NOMO-1 (cell line): ENCODE measurements at regions not wholly inside any gene's neighbourhood (a gene's known extent, or its start where the extent isn't known, plus 50 kb on each side); places are given as distances from the start of the nearest gene placed in this dataset.
"Not testable (repeated sequence)": the region's sequence is repeated elsewhere in the genome, so short reads cannot be mapped to it uniquely, and the experiment has no call there.

ENCODE experiments used
- DNase-seq, 2 experiments: peaks; one replicate each; lab custom pipeline; 2025; ENCODE audit not compliant: unreplicated experiment in 2 of 2; lab: John Stamatoyannopoulos, UW

DNA sequence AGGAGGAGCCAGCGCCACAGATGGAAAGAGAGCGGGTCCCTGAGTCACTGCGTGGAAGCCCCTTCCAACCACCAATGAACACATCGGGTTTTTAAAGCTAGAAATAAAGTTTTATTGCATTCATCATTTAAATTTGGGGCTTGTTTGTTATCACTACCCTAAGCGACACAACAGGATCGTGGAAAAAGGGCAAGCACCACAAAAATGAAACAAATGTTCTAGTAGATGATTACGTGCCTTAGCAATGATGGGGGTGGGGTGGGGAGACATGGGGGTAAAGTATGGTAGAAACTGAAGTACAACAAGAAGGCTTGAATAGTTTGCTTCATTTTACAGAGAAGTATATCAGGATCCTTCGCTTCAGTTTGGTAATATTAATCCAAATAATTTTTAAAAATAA is 221.6 kb upstream of the ATP10A start:
- DNase-seq, result no peak

DNA sequence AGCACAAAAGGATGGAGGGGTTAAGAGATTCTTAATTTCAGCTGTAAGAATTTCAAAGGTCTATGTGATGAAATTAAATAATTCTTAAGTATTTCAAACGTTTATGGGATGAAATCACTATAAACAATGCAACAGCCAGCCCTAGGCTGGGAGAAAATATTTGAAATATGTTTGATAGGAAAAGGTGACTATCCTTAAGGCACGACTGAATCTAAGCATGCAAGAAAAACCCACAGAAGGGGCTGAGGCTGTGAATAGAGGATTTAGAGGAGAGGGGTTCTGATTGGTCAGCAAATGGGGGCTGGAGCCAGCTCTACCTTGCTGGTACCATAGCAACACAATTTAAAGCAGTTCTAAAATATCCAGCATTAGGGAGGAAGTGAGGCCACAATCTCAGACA is 220.8 kb upstream of the ATP10A start:
- DNase-seq, result no peak

DNA sequence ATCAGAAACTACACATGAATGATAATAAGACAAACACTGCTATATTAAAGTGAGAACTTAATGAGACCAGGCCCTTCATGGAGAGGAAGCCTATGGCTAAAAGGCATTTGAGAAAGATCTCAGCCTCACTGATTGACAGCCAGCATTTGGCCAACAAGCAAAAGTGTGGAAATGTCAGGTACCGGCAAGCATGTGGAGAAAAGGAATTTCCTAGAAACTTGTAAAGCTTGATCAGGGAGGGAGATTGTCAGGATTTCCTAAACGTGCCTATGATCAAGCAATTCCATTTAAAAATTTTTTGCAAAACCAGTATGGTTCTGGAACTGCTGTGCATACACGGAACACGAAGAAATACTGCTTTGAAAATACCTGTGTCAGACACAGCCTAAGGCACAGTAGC is 220.3 kb upstream of the ATP10A start:
- DNase-seq, result no peak

DNA sequence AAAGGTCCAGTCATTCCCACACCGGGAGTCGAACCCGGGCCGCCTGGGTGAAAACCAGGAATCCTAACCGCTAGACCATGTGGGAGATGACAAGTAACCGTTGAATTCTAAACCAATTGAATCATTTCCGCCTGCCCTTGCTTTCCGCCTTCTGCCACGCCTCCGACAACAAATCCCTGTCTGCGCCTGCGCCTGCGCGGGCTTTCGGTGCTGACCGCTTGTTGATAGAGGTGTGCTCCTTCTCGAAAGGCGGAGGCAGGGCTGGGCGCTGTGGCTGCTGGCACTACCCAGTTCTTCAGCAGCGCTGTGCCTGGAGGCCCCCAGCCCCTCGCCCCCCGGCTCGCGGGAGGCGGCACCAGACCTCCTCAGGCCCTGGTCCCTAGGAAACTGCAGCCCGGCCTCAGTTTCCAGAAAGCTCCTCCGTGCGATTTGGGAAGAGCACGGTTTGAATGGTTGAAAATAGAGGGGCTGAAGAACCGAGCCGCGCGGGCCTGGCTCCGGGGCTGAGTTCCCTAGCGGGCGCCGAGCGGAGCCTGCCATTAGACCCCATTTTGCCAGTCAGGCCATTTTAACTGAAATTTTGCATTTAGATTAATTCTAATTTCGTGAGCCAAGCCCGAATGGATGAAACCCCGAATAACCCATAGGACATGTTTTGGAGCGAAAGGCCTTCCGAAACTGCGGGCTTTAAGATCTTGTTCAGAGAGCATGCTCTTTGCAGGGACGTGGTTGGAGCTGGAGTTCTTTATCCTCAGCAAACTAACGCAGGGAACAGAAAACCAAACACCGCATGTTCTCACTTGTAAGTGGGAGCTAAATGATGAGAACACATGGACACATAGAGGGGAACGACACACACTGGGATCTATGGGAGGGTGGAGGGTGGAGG is 219.3 kb upstream of the ATP10A start:
- peak; percentile 95 to 98 for DNase-seq

DNA sequence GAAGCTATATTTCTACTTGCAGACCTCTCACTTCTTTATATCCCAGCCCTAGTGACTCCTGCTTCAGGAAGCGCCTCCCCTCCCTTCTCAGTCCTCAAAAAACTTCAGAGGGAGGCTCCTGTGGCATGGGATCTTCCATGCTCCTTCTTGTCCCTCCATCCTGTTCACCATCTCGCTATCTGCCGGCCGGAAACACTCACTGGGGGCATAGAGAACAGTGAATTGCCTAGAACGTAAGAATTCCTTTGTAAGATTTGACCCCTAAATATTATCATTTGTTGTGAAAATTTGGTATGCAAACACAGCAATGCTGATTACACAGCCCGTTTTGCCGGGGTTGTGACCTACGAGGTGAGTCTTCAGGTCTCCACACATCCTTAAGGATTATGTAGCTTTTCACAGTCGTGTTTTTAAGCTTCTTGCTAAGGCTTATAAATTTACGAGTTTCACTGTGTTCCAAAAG is 218.7 kb upstream of the ATP10A start:
- DNase-seq, result no peak

DNA sequence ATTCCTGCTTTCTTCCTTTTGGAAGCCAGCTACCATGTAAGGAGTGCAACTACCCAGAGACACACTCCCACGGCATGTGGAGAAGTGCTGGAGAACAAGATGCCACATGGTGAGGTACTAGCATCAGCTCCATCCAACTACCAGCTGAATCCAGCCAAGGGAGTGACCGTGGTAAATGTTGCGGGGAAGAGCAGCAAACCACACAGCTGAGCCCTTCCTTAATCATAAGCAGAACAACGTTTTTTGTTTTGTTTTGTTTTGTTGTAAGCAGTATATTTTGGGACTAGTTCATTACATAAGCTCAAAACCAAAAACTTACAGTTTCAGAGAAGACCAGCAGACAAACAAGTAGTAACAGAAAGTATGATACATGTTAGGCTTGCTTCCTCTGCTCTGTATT is 212.6 kb upstream of the ATP10A start:
- no peak for DNase-seq

DNA sequence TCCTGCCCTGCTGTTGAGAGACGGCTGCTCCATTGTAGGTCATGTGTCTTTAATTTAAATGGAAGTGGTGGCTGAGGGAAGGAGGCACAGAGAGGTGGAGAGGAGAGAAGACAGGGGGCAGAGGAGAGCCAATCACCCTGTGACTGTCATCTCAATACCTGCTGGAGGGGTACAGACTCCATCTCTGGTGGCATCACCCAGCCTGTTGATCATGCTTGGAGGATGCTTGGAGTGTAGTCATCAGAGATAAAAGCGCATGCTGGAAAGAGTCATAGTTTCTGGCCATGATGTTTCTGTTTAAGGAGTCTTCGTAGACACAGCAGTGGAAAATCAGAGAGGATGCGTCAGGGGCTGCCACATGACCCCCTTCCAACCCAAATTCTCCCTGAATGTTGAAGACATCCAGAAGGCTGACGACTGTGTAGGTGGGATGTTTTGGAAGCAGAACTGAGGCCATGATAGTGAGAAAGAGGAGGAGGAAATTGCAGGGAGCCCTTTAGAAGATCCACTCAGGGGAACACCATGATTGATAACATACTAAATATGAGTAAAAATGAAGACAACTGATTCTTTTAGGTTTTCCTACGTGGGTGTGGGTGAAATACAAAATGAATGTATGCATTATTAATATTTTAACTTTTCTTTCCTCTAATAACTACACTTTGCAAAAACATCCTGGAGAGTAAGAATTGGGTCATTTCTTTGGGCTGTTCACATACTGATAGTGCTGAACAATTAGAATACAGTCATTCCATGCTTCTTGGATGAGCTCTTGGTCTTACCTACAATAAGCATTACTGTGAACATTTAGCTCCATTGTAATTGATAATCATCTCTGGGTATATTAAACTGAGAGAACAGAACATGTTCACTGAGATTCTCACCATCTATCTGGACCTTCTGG is 210.6 kb upstream of the ATP10A start:
- DNase-seq, result no peak

DNA sequence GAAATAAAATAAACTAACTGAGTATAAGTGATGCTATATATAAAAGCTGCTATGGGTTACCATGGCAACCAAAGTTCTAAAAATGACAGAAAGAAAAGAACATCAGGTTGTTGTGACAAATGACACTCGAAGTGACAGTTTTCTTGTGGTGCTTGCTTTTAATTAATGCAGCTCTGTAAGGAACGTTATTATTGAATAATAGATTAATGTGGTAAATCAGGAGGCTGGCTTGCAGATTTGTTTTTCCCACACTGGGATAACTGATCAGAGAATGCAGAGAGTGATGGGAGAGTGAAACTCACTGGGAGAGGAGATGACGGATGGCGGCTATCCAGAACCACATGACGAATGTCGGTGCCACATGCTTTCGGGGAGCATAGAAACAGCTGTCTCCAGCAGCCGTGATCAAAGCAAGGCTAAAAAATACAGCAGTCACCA is 207.0 kb upstream of the ATP10A start:
- DNase-seq, result no peak

DNA sequence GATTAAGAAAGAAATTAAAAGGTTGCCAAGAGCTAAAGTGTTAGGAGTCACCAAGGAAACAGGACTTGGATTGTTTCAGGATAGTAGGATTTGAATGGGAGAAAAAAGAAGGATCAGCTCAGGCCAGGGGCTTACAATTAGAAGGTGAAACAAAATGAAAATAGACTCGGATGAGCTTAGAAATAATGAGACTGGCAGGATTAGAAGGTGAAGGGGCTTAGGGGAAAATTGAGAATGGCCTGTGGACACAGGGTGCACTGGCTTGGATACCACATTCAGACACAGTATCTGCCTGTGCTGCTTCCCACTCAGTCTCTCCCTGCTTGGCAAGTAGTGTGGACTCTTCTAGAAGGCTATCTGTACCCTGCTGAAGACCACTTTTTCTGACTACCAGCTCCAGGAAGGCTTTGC is 206.1 kb upstream of the ATP10A start:
- no peak for DNase-seq

DNA sequence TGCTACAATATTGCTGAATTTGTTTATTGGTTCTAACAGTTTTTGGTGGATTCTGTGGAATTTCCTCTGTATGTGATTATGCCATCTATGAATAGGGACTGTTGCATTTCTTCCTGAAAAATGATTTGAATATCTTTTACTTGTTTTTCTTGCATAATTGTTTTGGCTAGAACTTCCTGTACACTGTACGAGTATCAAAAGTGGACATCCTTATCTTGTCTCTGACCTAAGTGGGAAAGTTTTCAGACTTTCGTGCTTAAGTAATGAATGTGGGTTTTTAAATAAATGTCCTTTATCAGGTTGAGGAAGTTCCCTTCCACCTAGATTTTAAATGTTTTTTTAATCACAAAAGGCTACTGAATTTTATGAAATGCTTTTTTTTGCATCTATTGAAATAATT is 203.8 kb upstream of the ATP10A start:
- no peak for DNase-seq

DNA sequence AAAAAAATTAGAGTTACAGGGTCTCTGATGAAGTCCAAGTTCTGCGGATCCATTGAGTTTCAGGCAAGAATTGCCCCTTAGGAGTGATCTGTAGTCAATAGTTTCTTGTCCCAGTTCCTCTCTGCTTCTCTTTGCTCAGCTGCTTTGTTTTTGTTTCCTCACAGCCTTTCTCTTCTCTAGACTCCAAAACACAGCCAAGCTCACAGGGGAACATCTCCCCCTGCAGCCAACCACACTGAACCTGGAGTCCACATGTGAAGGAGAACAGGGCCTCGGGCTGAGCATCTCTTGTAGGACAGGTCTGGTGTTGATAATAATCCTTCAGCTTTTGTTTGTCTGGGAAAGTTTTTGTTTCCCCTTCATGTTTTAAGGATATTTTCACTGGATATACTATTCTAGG is 202.6 kb upstream of the ATP10A start:
- DNase-seq, result no peak

DNA sequence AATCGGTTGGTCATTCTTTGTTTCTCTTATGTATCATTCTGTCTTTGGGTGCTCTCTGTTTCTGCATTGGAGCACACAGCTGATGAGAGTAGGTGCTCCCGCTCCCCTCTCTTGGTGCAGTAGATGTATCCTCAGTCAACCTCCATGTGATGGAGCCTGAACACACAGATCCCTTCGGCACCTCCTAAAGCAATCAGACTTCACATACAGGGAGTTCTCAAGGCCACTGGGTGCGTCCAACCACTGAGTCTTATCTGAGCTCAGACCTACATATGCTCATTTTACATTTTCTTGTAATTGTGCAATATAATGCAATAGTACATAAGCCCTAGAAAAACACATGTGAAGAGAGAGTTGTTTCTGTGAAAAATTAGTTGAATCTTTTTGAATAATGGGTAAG is 198.1 kb upstream of the ATP10A start:
- no peak for DNase-seq

DNA sequence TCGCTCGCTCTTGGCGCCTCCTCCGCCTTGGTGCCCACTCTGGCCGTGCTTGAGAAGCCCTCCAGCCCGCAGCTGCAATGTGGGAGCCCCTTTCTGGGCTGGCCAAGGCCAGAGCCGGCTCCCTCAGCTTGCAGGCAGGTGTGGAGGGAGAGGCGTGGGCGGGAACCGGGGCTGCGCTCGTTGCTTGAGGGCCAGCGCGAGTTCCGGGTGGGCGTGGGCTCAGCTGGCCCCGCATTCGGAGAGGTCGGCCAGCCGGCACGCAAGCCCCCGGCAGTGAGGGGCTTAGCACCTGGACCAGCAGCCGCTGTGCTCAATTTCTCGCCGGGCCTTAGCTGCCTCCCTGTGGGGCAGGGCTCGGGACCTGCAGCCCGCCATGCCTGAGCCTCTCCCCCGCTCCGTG is 193.6 kb upstream of the ATP10A start:
- DNase-seq, result not testable (repeated sequence)

DNA sequence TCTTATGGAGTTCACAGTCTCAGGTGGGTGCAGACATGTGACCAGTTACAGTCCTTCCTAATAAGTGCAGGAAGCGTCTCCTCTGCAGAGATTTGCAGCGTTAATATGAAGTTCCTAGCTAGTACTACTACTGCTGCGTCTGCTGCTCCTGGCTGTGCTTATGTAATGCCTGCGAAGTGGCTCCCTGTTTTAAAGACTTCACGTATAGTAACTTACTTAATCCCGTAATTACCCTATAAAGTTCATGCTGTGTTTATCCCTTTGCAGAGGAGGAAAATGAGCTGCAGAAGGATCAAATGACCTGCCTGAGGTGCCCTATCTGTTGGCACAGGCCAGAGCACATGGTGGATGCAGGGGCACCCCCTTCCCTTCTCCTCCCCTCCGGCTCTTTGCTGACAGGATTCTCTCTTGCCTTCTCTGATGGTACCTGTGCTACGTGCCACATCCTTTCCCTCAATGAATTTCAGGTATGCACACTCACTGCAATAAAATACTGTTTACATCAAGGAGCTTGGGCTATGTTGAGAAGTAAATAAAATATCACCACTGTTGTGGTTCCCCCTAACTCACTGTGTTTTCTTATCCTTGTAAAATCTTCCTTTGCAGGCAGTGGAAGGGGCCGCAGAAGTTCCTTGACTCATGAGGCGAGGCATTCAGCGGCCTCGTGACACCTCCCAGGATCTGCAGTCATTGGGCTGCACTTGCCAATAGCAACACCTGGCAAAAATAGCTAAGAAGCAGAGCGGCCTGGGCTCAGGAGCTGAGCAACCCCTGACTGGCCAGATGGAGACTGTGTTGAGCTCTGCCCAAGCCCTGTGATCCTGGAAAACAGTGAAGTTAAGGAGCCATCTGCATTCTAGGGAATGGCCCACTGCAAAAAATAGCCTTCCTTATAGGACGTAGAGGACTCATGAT is 188.9 kb upstream of the ATP10A start:
- DNase-seq, result no peak

DNA sequence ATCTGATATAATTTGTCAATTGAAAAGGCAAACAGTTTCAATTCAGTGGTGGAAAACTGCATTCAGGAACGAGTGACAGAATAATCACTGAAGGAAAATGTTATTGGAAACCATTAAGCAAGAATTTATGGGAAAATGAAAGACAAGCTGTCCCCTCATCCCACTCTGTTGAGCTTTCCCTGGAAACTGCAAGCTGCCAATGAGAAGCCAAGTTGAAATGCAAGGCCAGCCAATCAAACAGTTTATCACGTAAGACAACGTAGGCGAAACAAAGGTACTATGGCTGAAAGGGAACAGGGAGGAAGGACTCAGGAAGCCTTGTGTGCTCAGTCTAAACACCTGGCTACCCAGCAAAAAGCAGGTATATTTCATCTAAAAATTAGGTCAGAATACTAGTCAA is 187.9 kb upstream of the ATP10A start:
- DNase-seq, result no peak

DNA sequence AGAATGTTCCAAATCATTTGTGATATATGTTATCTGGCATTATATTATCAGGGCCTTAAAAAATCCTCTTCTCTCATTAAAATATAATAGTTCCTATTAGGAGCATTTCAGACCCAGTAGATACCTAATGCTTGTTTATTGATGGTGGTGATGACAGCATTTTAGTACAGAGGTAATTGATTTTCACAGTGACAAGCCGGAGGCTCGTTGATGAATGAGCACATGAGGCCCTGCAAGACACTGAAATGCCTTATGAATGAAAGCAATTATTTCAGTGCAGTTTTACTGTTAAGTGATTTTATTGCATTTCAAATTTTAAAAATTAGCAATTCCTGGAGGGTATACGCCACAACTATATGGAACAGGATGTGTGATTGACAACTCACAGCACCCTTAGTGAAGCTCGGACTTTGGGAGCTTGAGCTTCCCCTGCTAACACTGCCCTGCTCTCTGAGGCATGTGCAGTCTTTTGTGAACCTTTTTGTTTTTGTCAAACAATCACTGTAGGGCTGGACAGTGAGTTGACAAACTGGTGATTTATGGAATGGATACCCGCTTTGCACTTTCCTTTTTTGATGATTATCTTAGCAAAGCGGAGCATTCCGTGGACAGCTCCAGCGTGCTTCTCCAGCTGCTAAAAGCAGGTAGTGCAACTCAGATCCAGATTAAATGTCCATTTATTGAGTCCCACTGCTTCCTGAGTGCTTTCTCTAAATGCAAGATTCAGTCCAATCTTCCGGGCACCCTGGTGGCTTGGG is 187.0 kb upstream of the ATP10A start:
- DNase-seq, result no peak

DNA sequence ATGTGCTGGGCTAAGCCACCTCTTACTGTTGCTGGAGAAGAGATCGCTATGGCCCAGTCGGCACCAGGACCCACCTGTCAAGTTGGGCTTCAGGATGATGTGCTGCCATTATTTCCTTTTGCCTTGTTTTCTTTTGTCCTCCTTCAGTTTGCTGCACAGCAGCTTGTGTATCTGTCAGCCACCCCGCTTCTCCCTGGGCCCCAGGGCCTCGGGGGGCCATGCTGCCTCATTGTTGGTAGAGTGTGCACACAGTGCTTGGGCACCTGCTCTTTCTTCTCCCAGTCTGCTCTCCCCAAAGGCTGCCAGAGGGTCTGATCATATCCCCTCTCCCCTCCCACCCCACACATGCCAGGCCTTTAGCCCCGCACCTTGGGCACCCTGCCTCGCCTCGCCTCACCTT is 185.5 kb upstream of the ATP10A start:
- no peak for DNase-seq

DNA sequence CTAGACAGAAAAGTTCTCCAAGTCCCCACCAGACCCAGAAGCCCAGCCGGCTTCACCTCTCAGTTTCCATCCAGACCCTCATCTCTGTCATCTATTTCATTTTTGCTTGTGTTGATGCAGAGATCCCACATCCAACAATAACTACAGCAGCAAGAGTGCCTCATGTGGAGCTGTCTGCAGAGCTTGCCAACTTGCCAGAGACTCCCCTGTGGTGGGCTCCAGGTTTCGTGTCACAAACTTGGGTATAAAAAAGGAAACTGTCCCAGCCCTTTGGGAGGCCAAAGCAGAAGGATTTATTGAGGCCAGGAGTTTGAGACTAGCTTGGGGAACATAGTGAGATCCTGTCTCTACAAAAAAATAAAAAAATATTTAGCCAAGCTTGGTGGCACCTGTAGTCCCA is 182.4 kb upstream of the ATP10A start:
- DNase-seq, result no peak

DNA sequence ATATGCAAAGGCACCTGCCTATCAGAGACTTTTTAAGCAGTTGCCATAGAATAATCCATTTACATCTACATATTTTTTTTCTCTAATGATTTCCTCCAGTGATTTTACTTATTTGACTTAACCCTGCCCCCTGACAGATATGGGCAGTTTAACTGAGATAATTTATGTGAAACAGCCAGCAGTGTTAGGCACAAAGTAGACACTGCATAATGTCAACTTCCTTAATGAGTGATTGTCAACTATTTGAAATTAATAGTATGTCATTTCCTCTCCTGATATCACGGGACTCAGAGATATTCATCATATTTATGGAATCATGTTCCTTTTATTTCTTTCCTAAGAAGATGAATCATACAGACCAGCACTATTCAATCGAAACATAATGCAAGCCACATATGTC is 179.9 kb upstream of the ATP10A start:
- DNase-seq, result no peak

DNA sequence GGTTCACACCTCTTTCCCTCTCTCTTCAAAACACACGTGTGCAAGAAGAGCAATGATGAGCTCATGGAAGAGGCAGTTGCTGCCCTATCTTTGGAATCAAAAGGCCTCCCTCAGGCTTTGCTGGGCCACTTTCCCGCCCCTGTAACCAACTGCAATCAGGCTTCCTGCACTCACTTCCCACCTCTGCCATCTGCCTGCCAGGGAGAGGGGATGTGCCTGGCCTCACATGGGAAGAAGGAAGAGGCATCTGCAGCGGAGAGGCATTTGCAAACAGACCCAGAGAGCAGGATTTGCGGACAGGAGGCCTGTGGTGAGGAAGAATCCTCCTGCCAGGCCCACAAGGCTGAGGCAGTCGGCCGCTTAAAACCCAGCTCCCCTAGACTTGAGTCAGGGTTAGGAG is 175.6 kb upstream of the ATP10A start:
- no peak for DNase-seq
